Inferior parietal cortex (tissue), 1 donor: ENCODE measurements at regions not wholly inside any gene's neighbourhood (a gene's known extent, or its start where the extent isn't known, plus 50 kb on each side); places are given as distances from the start of the nearest gene placed in this dataset.

Experiments
- DNase-seq: peaks from one replicate; pipeline ENCODE4 v3.0.0-alpha.2; 2016; ENCODE audit errors: extremely low spot score

- no peak for DNase-seq
These were observed 245.9 kb downstream of the ERMARD start for GRCh38 chr6:169997187-169997929.

GRCh38 chr6:169996378-169997051 lies 245.1 kb downstream of the ERMARD start:
- no peak for DNase-seq

- DNase-seq, result no peak
These were observed 243.3 kb downstream of the ERMARD start for GRCh38 chr6:169994739-169995138.

GRCh38 chr6:169993861-169994481 lies 242.5 kb downstream of the ERMARD start:
- DNase-seq, result no peak

GRCh38 chr6:169991913-169992312 lies 240.5 kb downstream of the ERMARD start:
- DNase-seq, result no peak

GRCh38 chr6:169991031-169991390 lies 239.6 kb downstream of the ERMARD start:
- DNase-seq, result no peak

GRCh38 chr6:169990095-169991030 lies 238.9 kb downstream of the ERMARD start:
- no peak for DNase-seq

GRCh38 chr6:169989594-169989993 lies 238.2 kb downstream of the ERMARD start:
- no peak for DNase-seq

- DNase-seq, result no peak
These were observed 237.5 kb downstream of the ERMARD start for GRCh38 chr6:169988769-169989550.

GRCh38 chr6:169986848-169987498 lies 235.6 kb downstream of the ERMARD start:
- DNase-seq, result no peak

- no peak for DNase-seq
These were observed 234.9 kb downstream of the ERMARD start for GRCh38 chr6:169986171-169986847.

- DNase-seq, result no peak
These were observed 233.9 kb downstream of the ERMARD start for GRCh38 chr6:169985121-169986015.

GRCh38 chr6:169984181-169985120 lies 233.0 kb downstream of the ERMARD start:
- no peak for DNase-seq

GRCh38 chr6:169983651-169984050 lies 232.2 kb downstream of the ERMARD start:
- DNase-seq, result no peak

GRCh38 chr6:169982461-169983386 lies 231.3 kb downstream of the ERMARD start:
- no peak for DNase-seq

GRCh38 chr6:169981969-169982368 lies 230.5 kb downstream of the ERMARD start:
- no peak for DNase-seq

- no peak for DNase-seq
These were observed 230.1 kb downstream of the ERMARD start for GRCh38 chr6:169981568-169981967.
